ENCODE measurements at regions not wholly inside any gene's neighbourhood (a gene's known extent, or its start where the extent isn't known, plus 50 kb on each side); places are given as distances from the start of the nearest gene placed in this dataset.

- TF ChIP-seq POLR2A (IDR thresholded peaks at IDR 0.05) (no peak), POLR2AphosphoS5 (IDR thresholded peaks at IDR 0.05) (no peak), EP300 (IDR thresholded peaks at IDR 0.05) (no peak)
- TF ChIP-seq, protein P1, sequence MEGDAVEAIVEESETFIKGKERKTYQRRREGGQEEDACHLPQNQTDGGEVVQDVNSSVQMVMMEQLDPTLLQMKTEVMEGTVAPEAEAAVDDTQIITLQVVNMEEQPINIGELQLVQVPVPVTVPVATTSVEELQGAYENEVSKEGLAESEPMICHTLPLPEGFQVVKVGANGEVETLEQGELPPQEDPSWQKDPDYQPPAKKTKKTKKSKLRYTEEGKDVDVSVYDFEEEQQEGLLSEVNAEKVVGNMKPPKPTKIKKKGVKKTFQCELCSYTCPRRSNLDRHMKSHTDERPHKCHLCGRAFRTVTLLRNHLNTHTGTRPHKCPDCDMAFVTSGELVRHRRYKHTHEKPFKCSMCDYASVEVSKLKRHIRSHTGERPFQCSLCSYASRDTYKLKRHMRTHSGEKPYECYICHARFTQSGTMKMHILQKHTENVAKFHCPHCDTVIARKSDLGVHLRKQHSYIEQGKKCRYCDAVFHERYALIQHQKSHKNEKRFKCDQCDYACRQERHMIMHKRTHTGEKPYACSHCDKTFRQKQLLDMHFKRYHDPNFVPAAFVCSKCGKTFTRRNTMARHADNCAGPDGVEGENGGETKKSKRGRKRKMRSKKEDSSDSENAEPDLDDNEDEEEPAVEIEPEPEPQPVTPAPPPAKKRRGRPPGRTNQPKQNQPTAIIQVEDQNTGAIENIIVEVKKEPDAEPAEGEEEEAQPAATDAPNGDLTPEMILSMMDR (IDR thresholded peaks at IDR 0.05), result no peak
Measured at GRCh38 chr6:164303102-164303964, 888.8 kb downstream of the QKI start.
